Endothelial cell of umbilical vein (primary cell): ENCODE measurements at regions not wholly inside any gene's neighbourhood (a gene's known extent, or its start where the extent isn't known, plus 50 kb on each side); places are given as distances from the start of the nearest gene placed in this dataset.
"Not testable (repeated sequence)": the region's sequence is repeated elsewhere in the genome, so short reads cannot be mapped to it uniquely, and the experiment has no call there.

Experiments used
- BruUV-seq: library from RNA; stranded (reverse); fragments of 400-500 nt; replicated peaks from 2 replicates; lab custom pipeline; 2021; lab: Mats Ljungman, UMichigan
- CTCF ChIA-PET: fragments of 300-600, 350-600 bp; sonication (Branson Sonifier 250); formaldehyde crosslinking; loops from one replicate; lab custom pipeline; 2021; ENCODE audit warnings: antibody characterized with exemption, inconsistent platforms; lab: Charles Lee
- POLR2A ChIA-PET: fragments of 300-600, 350-600 bp; sonication (Branson Sonifier 250); formaldehyde crosslinking; loops from one replicate; lab custom pipeline; 2021; ENCODE audit warnings: antibody characterized with exemption, inconsistent platforms; lab: Charles Lee
- DNase-seq: peaks from one replicate; pipeline ENCODE4 v3.0.0-alpha.2; 2011; ENCODE audit warnings: low read depth, low spot score
- FAIRE-seq: peaks from 2 replicates; lab custom pipeline; 2011; peaks lifted over from hg19 to GRCh38; lab: Jason Lieb, UNC
- H2AFZ ChIP-seq: 2 replicates; pipeline ENCODE4 v1.6.0; 2012; ENCODE audit warnings: low read depth, low read length, control low read depth, inconsistent platforms
- H3K27ac ChIP-seq: 2 replicates; pipeline ENCODE4 v1.5.1; 2011; ENCODE audit warnings: low read depth, mild to moderate bottlenecking, control low read depth, low read length, moderate library complexity; ENCODE audit not compliant: insufficient read depth
- H3K27me3 ChIP-seq, 2 experiments: 2 replicates each; pipeline versions ENCODE4 v1.6.0 to v1.6.1; 2011; ENCODE audit warnings: low read length in 2 of 2, mixed read lengths in 1 of 2; ENCODE audit not compliant: control insufficient read depth in 2 of 2, insufficient read depth in 2 of 2
- H3K36me3 ChIP-seq, 2 experiments: 2 replicates in 1 of 2; 3 replicates in 1 of 2; pipeline ENCODE4 v1.5.1; 2011; ENCODE audit warnings: low read length in 2 of 2, mild to moderate bottlenecking in 1 of 2, moderate library complexity in 1 of 2; ENCODE audit not compliant: control insufficient read depth in 2 of 2, insufficient read depth in 2 of 2; ENCODE audit errors: extremely low read depth in 1 of 2
- H3K4me1 ChIP-seq: 3 replicates; pipeline ENCODE4 v1.5.1; 2011; ENCODE audit warnings: mild to moderate bottlenecking, low read length; ENCODE audit not compliant: control insufficient read depth, insufficient read depth; ENCODE audit errors: extremely low read depth
- H3K4me2 ChIP-seq: 2 replicates; pipeline ENCODE4 v1.6.1; 2011; ENCODE audit warnings: low read length, control low read depth, mixed read lengths; ENCODE audit not compliant: insufficient read depth
- H3K4me3 ChIP-seq, 3 experiments: fragments of 200-600 bp in 1 of 3; sonication (generic), shearing (Covaris generic) in 1 of 3; replicated peaks in 1 of 3; 2 replicates each; pipeline ENCODE4 v1.5.1; 2011 to 2016; ENCODE audit warnings: control low read depth in 3 of 3, low read length in 3 of 3, mild to moderate bottlenecking in 2 of 3, inconsistent platforms in 1 of 3, low read depth in 1 of 3, moderate library complexity in 1 of 3; ENCODE audit not compliant: insufficient read depth in 1 of 3
- H3K79me2 ChIP-seq: 2 replicates; pipeline ENCODE4 v1.6.0; 2012; ENCODE audit warnings: low read length, inconsistent platforms; ENCODE audit not compliant: control insufficient read depth, insufficient read depth
- H3K9ac ChIP-seq: replicated peaks from 2 replicates; pipeline ENCODE3; 2011; ENCODE audit warnings: low read length, control low read depth; ENCODE audit not compliant: insufficient read depth; ENCODE audit errors: extremely low read depth
- H3K9me1 ChIP-seq: replicated peaks from 3 replicates; pipeline ENCODE4 v1.6.0; 2011; ENCODE audit warnings: mild to moderate bottlenecking, low read length; ENCODE audit not compliant: control insufficient read depth, insufficient read depth; ENCODE audit errors: extremely low read depth
- H3K9me3 ChIP-seq: replicated peaks from 2 replicates; pipeline ENCODE4 v1.5.1; 2012; ENCODE audit warnings: low read length, inconsistent platforms; ENCODE audit not compliant: control insufficient read depth, insufficient read depth
- H4K20me1 ChIP-seq: replicated peaks from 2 replicates; pipeline ENCODE3; 2011; ENCODE audit warnings: mild to moderate bottlenecking, low read length; ENCODE audit not compliant: control insufficient read depth, insufficient read depth; ENCODE audit errors: extremely low read depth
- CTCF ChIP-seq, 2 donors: IDR thresholded peaks; 1 replicate in 1 of 2; 2 replicates in 1 of 2; pipeline ENCODE4 v1.5.1; 2011; ENCODE audit warnings: low read length in 2 of 2, mild to moderate bottlenecking in 2 of 2, moderate library complexity in 2 of 2, control low read depth in 1 of 2, inconsistent platforms in 1 of 2, low read depth in 1 of 2; ENCODE audit not compliant: insufficient read depth in 1 of 2; ENCODE audit errors: extremely low read depth in 1 of 2
- MAX ChIP-seq: IDR thresholded peaks from 2 replicates; pipeline ENCODE4 v1.6.1; 2011; ENCODE audit not compliant: insufficient read depth, insufficient read length
- MYC ChIP-seq: IDR thresholded peaks from one replicate; pipeline ENCODE4 v1.6.1; 2011; ENCODE audit warnings: mild to moderate bottlenecking, low read depth, low read length
- POLR2A ChIP-seq: IDR thresholded peaks from 2 replicates; pipeline ENCODE4 v1.6.1; 2012; ENCODE audit warnings: low read depth, mild to moderate bottlenecking, control low read depth, low read length
- POLR2AphosphoS5 ChIP-seq: IDR thresholded peaks from 2 replicates; pipeline ENCODE4 v1.6.1; 2012; ENCODE audit warnings: low read depth, mild to moderate bottlenecking, control low read depth, low read length, moderate library complexity; ENCODE audit not compliant: insufficient read depth
- dilution Hi-C: fragments of 300-500 bp; cut with MboI; formaldehyde crosslinking; loops from one replicate; pipeline ENCODE4 v1.15.0; 2019; ENCODE audit warnings: low sequenced_read_pairs; ENCODE audit not compliant: extremely low pct_ligation_motif_present
- intact Hi-C: fragments of 100-400 bp; cut with micrococcal nuclease; formaldehyde crosslinking; loops from one replicate; pipeline ENCODE4 v1.10.0; 2022

GRCh38 chr18:78436110-78436509, 543.5 kb upstream of the SALL3 start:
- intact Hi-C loops, result no loop called here

GRCh38 chr18:78438235-78438634, 541.4 kb upstream of the SALL3 start:
- H3K9ac ChIP-seq, FAIRE-seq, H3K27me3 ChIP-seq, dilution Hi-C loops, POLR2A ChIA-PET, BruUV-seq, H3K27ac ChIP-seq, H3K36me3 ChIP-seq, H3K79me2 ChIP-seq, H3K9me3 ChIP-seq, H4K20me1 ChIP-seq, H3K4me3 ChIP-seq, H3K9me1 ChIP-seq, H2AFZ ChIP-seq, H3K4me2 ChIP-seq, intact Hi-C loops, CTCF ChIA-PET, DNase-seq, H3K4me1 ChIP-seq: not testable (repeated sequence)

More at GRCh38 chr18:78436110-78436509, 543.5 kb upstream of the SALL3 start:
- H2AFZ ChIP-seq, result no peak overlapping the region
- H3K9ac ChIP-seq, result no peak overlapping the region
- peaks cover 9% of the 10 kb centered on the region for H3K9me3 ChIP-seq
- H3K36me3 ChIP-seq, result no peaks in the 10 kb centered on the region
- CTCF ChIA-PET, result no interaction called here
- no peak overlapping the region for H3K4me2 ChIP-seq
- no peak overlapping the region for H3K27ac ChIP-seq
- no peaks in the 10 kb centered on the region for H3K4me1 ChIP-seq
- H3K4me3 ChIP-seq, result no peak overlapping the region
- no peaks in the 10 kb centered on the region for H4K20me1 ChIP-seq
- DNase-seq, result no peak
- H3K27me3 ChIP-seq, result no peaks in the 10 kb centered on the region
- FAIRE-seq, result no peak
- H3K9me1 ChIP-seq, result no peaks in the 10 kb centered on the region
- H3K79me2 ChIP-seq, result no peaks in the 10 kb centered on the region
- POLR2A ChIA-PET, result no interaction called here
- TF ChIP-seq POLR2AphosphoS5 (no peak), MAX (no peak), POLR2A (no peak), CTCF (IDR thresholded peaks at IDR 0.05; ENCODE audit: extremely low read depth in 1 of 2, insufficient read depth in 1 of 2, low read depth in 1 of 2, low read length in 2 of 2) (no peak), MYC (no peak)
- dilution Hi-C loops, result no loop called here
- BruUV-seq, result no TSS peak
